ENCODE measurements at regions not wholly inside any gene's neighbourhood (a gene's known extent, or its start where the extent isn't known, plus 50 kb on each side); places are given as distances from the start of the nearest gene placed in this dataset.

GRCh38 chr11:82191695-82192094 lies 542.0 kb downstream of the FAM181B start:
- Histone ChIP-seq H3F3A (ENCODE audit: low read length, unreplicated experiment) (no peaks in the 10 kb centered on the region), H3K9me3 (ENCODE audit: low read length) (peaks cover 23% of the 10 kb centered on the region), H3K9ac (ENCODE audit: low read length) (no peak overlapping the region), H3K27me3 (ENCODE audit: low read length) (no peaks in the 10 kb centered on the region), H3K9me2 (replicated peaks; ENCODE audit: low read length) (no peaks in the 10 kb centered on the region), H3K79me2 (ENCODE audit: low read length) (no peaks in the 10 kb centered on the region), H3K4me3 (ENCODE audit: low read length) (no peak overlapping the region), H2AFZ (ENCODE audit: low read length) (no peak overlapping the region), H3K4me2 (ENCODE audit: low read length) (no peak overlapping the region), H4K20me1 (ENCODE audit: low read length) (no peaks in the 10 kb centered on the region), H3K36me3 (ENCODE audit: low read depth, low read length) (no peaks in the 10 kb centered on the region), H3K4me1 (ENCODE audit: insufficient read depth, low read length) (no peaks in the 10 kb centered on the region), H3K27ac (ENCODE audit: low read length) (no peak overlapping the region)
- DNase-seq = no peak
- ATAC-seq = no peak
- POLR2A ChIA-PET (ENCODE audit: unreplicated experiment) = no interaction called here
- intact Hi-C loops (cut with micrococcal nuclease) = no loop called here
- CTCF ChIA-PET = no interaction called here
- no TSS peak for BruUV-seq (replicated peaks)
- TF ChIP-seq EZH2 (IDR thresholded peaks at IDR 0.05; ENCODE audit: low read length, unreplicated experiment) = no peak
- TF ChIP-seq EZH2phosphoT487 (IDR thresholded peaks at IDR 0.05; ENCODE audit: borderline replicate concordance, low read length) = no peak
- TF ChIP-seq CTCF (conservative IDR thresholded peaks at IDR 0.05; ENCODE audit: low read depth, low read length) = no peak

- no TSS peak for BruUV-seq (replicated peaks)
- Histone ChIP-seq H3K9me3 (ENCODE audit: low read length) (peaks cover 31% of the 10 kb centered on the region), H3K4me3 (ENCODE audit: low read length) (no peak overlapping the region), H3F3A (ENCODE audit: low read length, unreplicated experiment) (no peaks in the 10 kb centered on the region), H3K4me2 (ENCODE audit: low read length) (no peak overlapping the region), H3K79me2 (ENCODE audit: low read length) (no peaks in the 10 kb centered on the region), H3K9me2 (replicated peaks; ENCODE audit: low read length) (no peaks in the 10 kb centered on the region), H3K27me3 (ENCODE audit: low read length) (no peaks in the 10 kb centered on the region), H3K36me3 (ENCODE audit: low read depth, low read length) (no peaks in the 10 kb centered on the region), H4K20me1 (ENCODE audit: low read length) (no peaks in the 10 kb centered on the region), H3K4me1 (ENCODE audit: insufficient read depth, low read length) (no peaks in the 10 kb centered on the region), H3K27ac (ENCODE audit: low read length) (no peak overlapping the region), H3K9ac (ENCODE audit: low read length) (no peak overlapping the region), H2AFZ (ENCODE audit: low read length) (no peak overlapping the region)
- TF ChIP-seq EZH2 (IDR thresholded peaks at IDR 0.05; ENCODE audit: low read length, unreplicated experiment) (no peak), CTCF (conservative IDR thresholded peaks at IDR 0.05; ENCODE audit: low read depth, low read length) (no peak), EZH2phosphoT487 (IDR thresholded peaks at IDR 0.05; ENCODE audit: borderline replicate concordance, low read length) (no peak)
- DNase-seq (no peak), ATAC-seq (no peak)
- ChIA-PET POLR2A (ENCODE audit: unreplicated experiment) (no interaction called here), CTCF (no interaction called here)
- intact Hi-C loops (cut with micrococcal nuclease) = no loop called here
These were observed 547.7 kb downstream of the FAM181B start for GRCh38 chr11:82185925-82186324.

- H4K20me1 ChIP-seq (ENCODE audit: low read length) = no peaks in the 10 kb centered on the region
- TF ChIP-seq CTCF (conservative IDR thresholded peaks at IDR 0.05; ENCODE audit: low read depth, low read length) (no peak), EZH2phosphoT487 (IDR thresholded peaks at IDR 0.05; ENCODE audit: borderline replicate concordance, low read length) (no peak), EZH2 (IDR thresholded peaks at IDR 0.05; ENCODE audit: low read length, unreplicated experiment) (no peak)
- POLR2A ChIA-PET (ENCODE audit: unreplicated experiment) = no interaction called here
- peaks cover 26% of the 10 kb centered on the region; the same call in 1 of the 2 replicates for H3K9me3 ChIP-seq (ENCODE audit: low read length)
- CTCF ChIA-PET = no interaction called here
- no peaks in the 10 kb centered on the region for H3K4me1 ChIP-seq (ENCODE audit: insufficient read depth, low read length)
- H3K27me3 ChIP-seq (ENCODE audit: low read length) = no peaks in the 10 kb centered on the region
- H3K9me2 ChIP-seq (replicated peaks; ENCODE audit: low read length) = no peaks in the 10 kb centered on the region
- DNase-seq = no peak
- intact Hi-C loops (cut with micrococcal nuclease) = no loop called here
- no TSS peak for BruUV-seq (replicated peaks)
- H3K4me2 ChIP-seq (ENCODE audit: low read length) = no peak overlapping the region
- no peak for ATAC-seq
- H3K79me2 ChIP-seq (ENCODE audit: low read length) = no peaks in the 10 kb centered on the region
- no peaks in the 10 kb centered on the region for H3K36me3 ChIP-seq (ENCODE audit: low read depth, low read length)
- H3K27ac ChIP-seq (ENCODE audit: low read length) = no peak overlapping the region
- no peak overlapping the region for H2AFZ ChIP-seq (ENCODE audit: low read length)
- no peak overlapping the region for H3K4me3 ChIP-seq (ENCODE audit: low read length)
- H3F3A ChIP-seq (ENCODE audit: low read length, unreplicated experiment) = no peaks in the 10 kb centered on the region
- no peak overlapping the region for H3K9ac ChIP-seq (ENCODE audit: low read length)
These were observed 548.7 kb downstream of the FAM181B start for GRCh38 chr11:82184966-82185365.

Measured in PC-3 (cell line).